ENCODE measurements at regions not wholly inside any gene's neighbourhood (a gene's known extent, or its start where the extent isn't known, plus 50 kb on each side); places are given as distances from the start of the nearest gene placed in this dataset.
"Not testable (repeated sequence)": the region's sequence is repeated elsewhere in the genome, so short reads cannot be mapped to it uniquely, and the experiment has no call there.

- TF ChIP-seq CTCF (IDR thresholded peaks at IDR 0.05; ENCODE audit: borderline replicate concordance, extremely low read depth, insufficient read depth) = no peak
- Histone ChIP-seq H3K27ac (ENCODE audit: low read depth in 2 of 2, low read length in 2 of 2) (no peak overlapping the region), H3K4me3 (ENCODE audit: low read length in 3 of 3) (no peak overlapping the region), H3K9me3 (ENCODE audit: control insufficient read depth in 2 of 3, insufficient read depth in 1 of 3, low read length in 3 of 3) (no peaks in the 10 kb centered on the region), H3K36me3 (ENCODE audit: control insufficient read depth in 2 of 3, insufficient read depth in 3 of 3, low read length in 3 of 3) (no peaks in the 10 kb centered on the region), H3K27me3 (ENCODE audit: control insufficient read depth, insufficient read depth, low read length) (no peaks in the 10 kb centered on the region), H3K9ac (ENCODE audit: low read length in 3 of 3) (no peak overlapping the region), H3K4me1 (ENCODE audit: control insufficient read depth in 2 of 3, insufficient read depth in 2 of 3, low read depth in 1 of 3, low read length in 3 of 3) (no peaks in the 10 kb centered on the region)
- no peak for FAIRE-seq
- intact Hi-C loops (cut with DNase I) = no loop called here
- DNase-seq = no peak
These were observed 120.2 kb upstream of the RAB18 start for GRCh38 chr10:27383595-27384542.

GRCh38 chr10:27382176-27382575, 121.9 kb upstream of the RAB18 start:
- no peak for DNase-seq
- TF ChIP-seq CTCF (IDR thresholded peaks at IDR 0.05; ENCODE audit: borderline replicate concordance, extremely low read depth, insufficient read depth) = no peak
- no peak overlapping the region for H3K4me3 ChIP-seq (ENCODE audit: low read length in 3 of 3)
- H3K9ac ChIP-seq (ENCODE audit: low read length in 3 of 3) = no peak overlapping the region
- no peaks in the 10 kb centered on the region for H3K9me3 ChIP-seq (ENCODE audit: control insufficient read depth in 2 of 3, insufficient read depth in 1 of 3, low read length in 3 of 3)
- H3K27me3 ChIP-seq (ENCODE audit: control insufficient read depth, insufficient read depth, low read length) = no peaks in the 10 kb centered on the region
- H3K27ac ChIP-seq (ENCODE audit: low read depth in 2 of 2, low read length in 2 of 2) = no peak overlapping the region
- no peak for FAIRE-seq
- intact Hi-C loops (cut with DNase I) = no loop called here
- H3K36me3 ChIP-seq (ENCODE audit: control insufficient read depth in 2 of 3, insufficient read depth in 3 of 3, low read length in 3 of 3) = no peaks in the 10 kb centered on the region
- no peaks in the 10 kb centered on the region for H3K4me1 ChIP-seq (ENCODE audit: control insufficient read depth in 2 of 3, insufficient read depth in 2 of 3, low read depth in 1 of 3, low read length in 3 of 3)

GRCh38 chr10:27380929-27381358, 123.2 kb upstream of the RAB18 start:
- Histone ChIP-seq H3K4me1 (ENCODE audit: control insufficient read depth in 2 of 3, insufficient read depth in 2 of 3, low read depth in 1 of 3, low read length in 3 of 3) (no peaks in the 10 kb centered on the region), H3K9ac (ENCODE audit: low read length in 3 of 3) (no peak overlapping the region), H3K9me3 (ENCODE audit: control insufficient read depth in 2 of 3, insufficient read depth in 1 of 3, low read length in 3 of 3) (no peaks in the 10 kb centered on the region), H3K4me3 (ENCODE audit: low read length in 3 of 3) (no peak overlapping the region), H3K27me3 (ENCODE audit: control insufficient read depth, insufficient read depth, low read length) (no peaks in the 10 kb centered on the region), H3K27ac (ENCODE audit: low read depth in 2 of 2, low read length in 2 of 2) (no peak overlapping the region), H3K36me3 (ENCODE audit: control insufficient read depth in 2 of 3, insufficient read depth in 3 of 3, low read length in 3 of 3) (no peaks in the 10 kb centered on the region)
- TF ChIP-seq CTCF (IDR thresholded peaks at IDR 0.05; ENCODE audit: borderline replicate concordance, extremely low read depth, insufficient read depth) = no peak
- DNase-seq = no peak
- intact Hi-C loops (cut with DNase I) = no loop called here
- no peak for FAIRE-seq

GRCh38 chr10:27379041-27379440, 125.1 kb upstream of the RAB18 start:
- H3K4me1 ChIP-seq (ENCODE audit: control insufficient read depth in 2 of 3, insufficient read depth in 2 of 3, low read depth in 1 of 3, low read length in 3 of 3); H3K27ac ChIP-seq (ENCODE audit: low read depth in 2 of 2, low read length in 2 of 2); H3K36me3 ChIP-seq (ENCODE audit: control insufficient read depth in 2 of 3, insufficient read depth in 3 of 3, low read length in 3 of 3); DNase-seq; H3K9me3 ChIP-seq (ENCODE audit: control insufficient read depth in 2 of 3, insufficient read depth in 1 of 3, low read length in 3 of 3); H3K9ac ChIP-seq (ENCODE audit: low read length in 3 of 3); H3K4me3 ChIP-seq (ENCODE audit: low read length in 3 of 3); FAIRE-seq; intact Hi-C loops (cut with DNase I); H3K27me3 ChIP-seq (ENCODE audit: control insufficient read depth, insufficient read depth, low read length): not testable (repeated sequence)
